ENCODE measurements at regions not wholly inside any gene's neighbourhood (a gene's known extent, or its start where the extent isn't known, plus 50 kb on each side); places are given as distances from the start of the nearest gene placed in this dataset.

GRCh38 chrX:104318330-104319009 is 63.7 kb upstream of the ESX1 start:
- ChIA-PET POLR2A (no interaction called here), CTCF (no interaction called here)
- H3K4me1 Mint-ChIP-seq (ENCODE audit: low read depth), result no peaks in the 10 kb centered on the region
- no peaks in the 10 kb centered on the region for H3K9me3 Mint-ChIP-seq
- no peaks in the 10 kb centered on the region for H3K36me3 Mint-ChIP-seq
- intact Hi-C loops (cut with micrococcal nuclease), result no loop called here
- H3K27me3 Mint-ChIP-seq, result no peaks in the 10 kb centered on the region
- no peak overlapping the region for H3K4me3 Mint-ChIP-seq
- no peak overlapping the region for H3K27ac Mint-ChIP-seq
- no peak for DNase-seq

GRCh38 chrX:104316739-104317138 is 62.0 kb upstream of the ESX1 start:
- no peaks in the 10 kb centered on the region for H3K36me3 Mint-ChIP-seq
- no peaks in the 10 kb centered on the region for H3K4me1 Mint-ChIP-seq (ENCODE audit: low read depth)
- no peak overlapping the region for H3K27ac Mint-ChIP-seq
- intact Hi-C loops (cut with micrococcal nuclease), result no loop called here
- no peaks in the 10 kb centered on the region for H3K9me3 Mint-ChIP-seq
- ChIA-PET CTCF (no interaction called here), POLR2A (no interaction called here)
- no peaks in the 10 kb centered on the region for H3K27me3 Mint-ChIP-seq
- no peak for DNase-seq
- no peak overlapping the region for H3K4me3 Mint-ChIP-seq

- Mint-ChIP-seq H3K36me3 (no peaks in the 10 kb centered on the region), H3K9me3 (no peaks in the 10 kb centered on the region), H3K4me1 (ENCODE audit: low read depth) (no peaks in the 10 kb centered on the region), H3K27me3 (no peaks in the 10 kb centered on the region), H3K27ac (no peak overlapping the region), H3K4me3 (no peak overlapping the region)
- intact Hi-C loops (cut with micrococcal nuclease), result no loop called here
- POLR2A ChIA-PET, result no interaction called here
- CTCF ChIA-PET, result interaction anchor here (0.6 kb wide), 1 partner anchor 604 kb away, joined by 3 read pairs; no protein-coding TSS in a partner anchor
- no peak for DNase-seq
Observed at GRCh38 chrX:104315555-104315954, 60.8 kb upstream of the ESX1 start.

GRCh38 chrX:104310657-104311254 is 56.0 kb upstream of the ESX1 start:
- no peaks in the 10 kb centered on the region for H3K4me1 Mint-ChIP-seq (ENCODE audit: low read depth)
- H3K36me3 Mint-ChIP-seq, result no peaks in the 10 kb centered on the region
- no peak overlapping the region for H3K27ac Mint-ChIP-seq
- ChIA-PET CTCF (no interaction called here), POLR2A (no interaction called here)
- H3K4me3 Mint-ChIP-seq, result no peak overlapping the region
- H3K9me3 Mint-ChIP-seq, result no peaks in the 10 kb centered on the region
- DNase-seq, result no peak
- intact Hi-C loops (cut with micrococcal nuclease), result no loop called here
- no peaks in the 10 kb centered on the region for H3K27me3 Mint-ChIP-seq

- Mint-ChIP-seq H3K36me3 (no peaks in the 10 kb centered on the region), H3K4me1 (ENCODE audit: low read depth) (no peaks in the 10 kb centered on the region), H3K9me3 (no peaks in the 10 kb centered on the region), H3K4me3 (no peak overlapping the region), H3K27ac (no peak overlapping the region), H3K27me3 (no peaks in the 10 kb centered on the region)
- ChIA-PET POLR2A (no interaction called here), CTCF (no interaction called here)
- no peak for DNase-seq
- intact Hi-C loops (cut with micrococcal nuclease), result no loop called here
Observed at GRCh38 chrX:104310090-104310489, 55.4 kb upstream of the ESX1 start.

GRCh38 chrX:104309169-104309568 is 54.4 kb upstream of the ESX1 start:
- H3K27ac Mint-ChIP-seq, result no peak overlapping the region
- intact Hi-C loops (cut with micrococcal nuclease), result no loop called here
- H3K4me3 Mint-ChIP-seq, result no peak overlapping the region
- DNase-seq, result no peak
- ChIA-PET POLR2A (no interaction called here), CTCF (no interaction called here)
- no peaks in the 10 kb centered on the region for H3K4me1 Mint-ChIP-seq (ENCODE audit: low read depth)
- H3K9me3 Mint-ChIP-seq, result no peaks in the 10 kb centered on the region
- H3K27me3 Mint-ChIP-seq, result no peaks in the 10 kb centered on the region
- no peaks in the 10 kb centered on the region for H3K36me3 Mint-ChIP-seq

- Mint-ChIP-seq H3K27ac (no peak overlapping the region), H3K9me3 (no peaks in the 10 kb centered on the region), H3K27me3 (peaks cover 2% of the 10 kb centered on the region), H3K4me3 (no peak overlapping the region), H3K36me3 (no peaks in the 10 kb centered on the region), H3K4me1 (ENCODE audit: low read depth) (no peaks in the 10 kb centered on the region)
- intact Hi-C loops (cut with micrococcal nuclease), result no loop called here
- DNase-seq, result no peak
- CTCF ChIA-PET, result no interaction called here
- POLR2A ChIA-PET, result no interaction called here
Observed at GRCh38 chrX:104307341-104307740, 52.6 kb upstream of the ESX1 start.

GRCh38 chrX:104306180-104306579 is 51.4 kb upstream of the ESX1 start:
- Mint-ChIP-seq H3K27me3 (peaks cover 2% of the 10 kb centered on the region), H3K4me1 (ENCODE audit: low read depth) (no peaks in the 10 kb centered on the region), H3K4me3 (no peak overlapping the region), H3K9me3 (no peaks in the 10 kb centered on the region), H3K27ac (no peak overlapping the region), H3K36me3 (no peaks in the 10 kb centered on the region)
- POLR2A ChIA-PET, result no interaction called here
- CTCF ChIA-PET, result no interaction called here
- intact Hi-C loops (cut with micrococcal nuclease), result no loop called here
- DNase-seq, result no peak

All from activated CD4-positive, alpha-beta memory T cell treated with anti-CD3 and anti-CD28 coated beads for 36 hours (primary cell).